Caco-2 (cell line): ENCODE measurements at regions not wholly inside any gene's neighbourhood (a gene's known extent, or its start where the extent isn't known, plus 50 kb on each side); places are given as distances from the start of the nearest gene placed in this dataset.

Source experiments
- BruUV-seq: library from RNA; stranded (reverse); fragments of 400-500 nt; replicated peaks from 2 replicates; lab custom pipeline; 2021; lab: Mats Ljungman, UMichigan
- CTCF ChIA-PET: fragments of 300-600 bp; sonication (Branson Sonifier 250); formaldehyde crosslinking; loops from one replicate; lab custom pipeline; 2022; ENCODE audit warnings: antibody characterized with exemption; lab: Charles Lee
- POLR2A ChIA-PET: fragments of 300-600 bp; sonication (Branson Sonifier 250); formaldehyde crosslinking; loops from one replicate; lab custom pipeline; 2022; ENCODE audit warnings: antibody characterized with exemption; lab: Charles Lee
- DNase-seq, 2 experiments: peaks; one replicate each; pipeline versions ENCODE4 v3.0.0 to v3.0.0-alpha.2; 2020 to 2022
- H3K27me3 ChIP-seq: replicated peaks from 2 replicates; pipeline ENCODE4 v1.6.0; 2011; ENCODE audit warnings: low read length; ENCODE audit not compliant: control insufficient read depth, insufficient read depth
- H3K36me3 ChIP-seq: 2 replicates; pipeline ENCODE4 v1.5.1; 2011; ENCODE audit warnings: low read length; ENCODE audit not compliant: control insufficient read depth, insufficient read depth
- H3K4me1 ChIP-seq: fragments of 250-450 bp; sonication (Bioruptor Pico); 2 replicates; pipeline ENCODE4 v1.5.1; 2020; ENCODE audit warnings: mild to moderate bottlenecking
- H3K4me3 ChIP-seq: 2 replicates; pipeline ENCODE4 v1.5.1; 2011; ENCODE audit warnings: low read depth, mild to moderate bottlenecking, control low read depth, low read length
- H3K9me3 ChIP-seq: fragments of 250-450 bp; sonication (Bioruptor Pico); 2 replicates; pipeline ENCODE4 v1.5.1; 2020; ENCODE audit warnings: mild to moderate bottlenecking, moderate library complexity
- H3K27ac Mint-ChIP-seq: one replicate; pipeline ENCODE4 v1.8.0; 2022; ENCODE audit warnings: mixed read lengths; ENCODE audit not compliant: unreplicated experiment
- H3K27me3 Mint-ChIP-seq: one replicate; pipeline ENCODE4 v1.8.0; 2022; ENCODE audit warnings: mixed read lengths; ENCODE audit not compliant: insufficient read depth, unreplicated experiment
- H3K36me3 Mint-ChIP-seq: one replicate; pipeline ENCODE4 v1.8.0; 2022; ENCODE audit warnings: mild to moderate bottlenecking, mixed read lengths; ENCODE audit not compliant: insufficient read depth, unreplicated experiment
- H3K4me1 Mint-ChIP-seq: one replicate; pipeline ENCODE4 v1.8.0; 2022; ENCODE audit warnings: low read depth, mixed read lengths; ENCODE audit not compliant: unreplicated experiment
- H3K4me3 Mint-ChIP-seq: one replicate; pipeline ENCODE4 v1.8.0; 2022; ENCODE audit warnings: mild to moderate bottlenecking, moderate library complexity, mixed read lengths; ENCODE audit not compliant: unreplicated experiment
- H3K9me3 Mint-ChIP-seq: one replicate; pipeline ENCODE4 v1.8.0; 2022; ENCODE audit warnings: mixed read lengths; ENCODE audit not compliant: unreplicated experiment
- intact Hi-C: fragments of 100-400 bp; cut with micrococcal nuclease; formaldehyde crosslinking; loops from one replicate; pipeline ENCODE4 v1.10.0; 2022; ENCODE audit not compliant: unreplicated experiment
- TF ChIP-seq, protein P1 (sequence below), 2 experiments: fragments of 200-600 bp in 1 of 2; IDR thresholded peaks; 1 replicate in 1 of 2; 2 replicates in 1 of 2; pipeline versions ENCODE4 v1.5.1 to v1.8.0; 2011 to 2022; ENCODE audit warnings: antibody characterized with exemption in 1 of 2, control low read depth in 1 of 2, inconsistent platforms in 1 of 2, low read depth in 1 of 2, low read length in 1 of 2, mild to moderate bottlenecking in 1 of 2, moderate library complexity in 1 of 2; ENCODE audit not compliant: insufficient read depth in 1 of 2, severe bottlenecking in 1 of 2, unreplicated experiment in 1 of 2

DNA sequence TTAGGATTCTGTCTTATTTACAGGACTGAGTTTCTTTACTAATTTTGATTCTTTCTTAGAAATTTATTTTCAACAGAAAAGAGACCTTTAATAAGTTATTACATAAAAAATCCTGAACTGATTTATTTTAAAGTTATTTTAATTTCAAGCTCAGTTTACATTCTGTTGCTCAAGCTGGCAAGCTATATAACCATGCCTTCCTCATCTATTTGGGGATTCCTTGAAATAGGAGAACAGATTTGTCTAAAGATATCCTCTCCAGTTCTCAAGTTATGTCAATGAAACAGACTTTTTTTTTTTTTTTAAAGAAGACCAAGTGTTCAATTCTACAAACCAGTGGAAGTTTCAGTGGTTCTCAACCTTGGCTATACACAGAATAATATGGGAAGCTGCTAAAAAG, 103.3 kb upstream of the TRHDE start:
- Mint-ChIP-seq H3K27me3 (peaks cover 6% of the 10 kb centered on the region), H3K27ac (no peak overlapping the region), H3K36me3 (no peaks in the 10 kb centered on the region), H3K4me3 (no peak overlapping the region), H3K9me3 (no peaks in the 10 kb centered on the region), H3K4me1 (no peaks in the 10 kb centered on the region)
- Histone ChIP-seq H3K36me3 (no peaks in the 10 kb centered on the region), H3K27me3 (no peaks in the 10 kb centered on the region), H3K4me1 (no peaks in the 10 kb centered on the region), H3K4me3 (no peak overlapping the region), H3K9me3 (no peaks in the 10 kb centered on the region)
- POLR2A ChIA-PET, result no interaction called here
- DNase-seq, result no peak
- TF ChIP-seq, protein P1, sequence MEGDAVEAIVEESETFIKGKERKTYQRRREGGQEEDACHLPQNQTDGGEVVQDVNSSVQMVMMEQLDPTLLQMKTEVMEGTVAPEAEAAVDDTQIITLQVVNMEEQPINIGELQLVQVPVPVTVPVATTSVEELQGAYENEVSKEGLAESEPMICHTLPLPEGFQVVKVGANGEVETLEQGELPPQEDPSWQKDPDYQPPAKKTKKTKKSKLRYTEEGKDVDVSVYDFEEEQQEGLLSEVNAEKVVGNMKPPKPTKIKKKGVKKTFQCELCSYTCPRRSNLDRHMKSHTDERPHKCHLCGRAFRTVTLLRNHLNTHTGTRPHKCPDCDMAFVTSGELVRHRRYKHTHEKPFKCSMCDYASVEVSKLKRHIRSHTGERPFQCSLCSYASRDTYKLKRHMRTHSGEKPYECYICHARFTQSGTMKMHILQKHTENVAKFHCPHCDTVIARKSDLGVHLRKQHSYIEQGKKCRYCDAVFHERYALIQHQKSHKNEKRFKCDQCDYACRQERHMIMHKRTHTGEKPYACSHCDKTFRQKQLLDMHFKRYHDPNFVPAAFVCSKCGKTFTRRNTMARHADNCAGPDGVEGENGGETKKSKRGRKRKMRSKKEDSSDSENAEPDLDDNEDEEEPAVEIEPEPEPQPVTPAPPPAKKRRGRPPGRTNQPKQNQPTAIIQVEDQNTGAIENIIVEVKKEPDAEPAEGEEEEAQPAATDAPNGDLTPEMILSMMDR (IDR thresholded peaks at IDR 0.05; ENCODE audit: insufficient read depth in 1 of 2, low read depth in 1 of 2, low read length in 1 of 2, severe bottlenecking in 1 of 2, unreplicated experiment in 1 of 2), result no peak
- intact Hi-C loops, result no loop called here
- BruUV-seq, result no TSS peak
- CTCF ChIA-PET, result no interaction called here

DNA sequence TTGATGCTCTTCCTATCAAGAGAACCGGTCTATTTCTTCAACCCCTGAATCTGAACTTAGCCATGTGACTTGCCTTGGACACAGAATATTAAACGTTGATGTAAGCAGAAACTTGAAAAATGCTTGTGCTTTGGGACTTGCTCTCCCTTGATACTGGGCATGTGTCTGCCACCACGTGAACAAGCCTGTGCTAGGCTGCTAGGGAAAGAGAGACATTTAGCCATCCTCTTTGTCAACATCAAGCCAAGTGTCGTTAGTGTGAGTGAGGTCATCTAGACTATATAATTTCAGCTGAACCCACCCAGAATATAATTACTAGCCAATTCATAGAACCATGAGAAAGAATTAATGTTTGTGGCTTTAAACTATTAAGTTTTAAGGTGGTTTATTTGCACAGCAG, 98.2 kb upstream of the TRHDE start:
- H3K4me1 Mint-ChIP-seq, result no peaks in the 10 kb centered on the region
- Histone ChIP-seq H3K36me3 (no peaks in the 10 kb centered on the region), H3K9me3 (no peaks in the 10 kb centered on the region), H3K4me1 (no peaks in the 10 kb centered on the region), H3K4me3 (no peak overlapping the region), H3K27me3 (no peaks in the 10 kb centered on the region)
- intact Hi-C loops, result no loop called here
- no peaks in the 10 kb centered on the region for H3K36me3 Mint-ChIP-seq
- DNase-seq, result no peak
- H3K9me3 Mint-ChIP-seq, result no peaks in the 10 kb centered on the region
- TF ChIP-seq, protein P1 (IDR thresholded peaks at IDR 0.05; ENCODE audit: insufficient read depth in 1 of 2, low read depth in 1 of 2, low read length in 1 of 2, severe bottlenecking in 1 of 2, unreplicated experiment in 1 of 2), result no peak
- H3K27me3 Mint-ChIP-seq, result peaks cover 9% of the 10 kb centered on the region
- no TSS peak for BruUV-seq
- no peak overlapping the region for H3K4me3 Mint-ChIP-seq
- no peak overlapping the region for H3K27ac Mint-ChIP-seq
- ChIA-PET CTCF (no interaction called here), POLR2A (no interaction called here)

DNA sequence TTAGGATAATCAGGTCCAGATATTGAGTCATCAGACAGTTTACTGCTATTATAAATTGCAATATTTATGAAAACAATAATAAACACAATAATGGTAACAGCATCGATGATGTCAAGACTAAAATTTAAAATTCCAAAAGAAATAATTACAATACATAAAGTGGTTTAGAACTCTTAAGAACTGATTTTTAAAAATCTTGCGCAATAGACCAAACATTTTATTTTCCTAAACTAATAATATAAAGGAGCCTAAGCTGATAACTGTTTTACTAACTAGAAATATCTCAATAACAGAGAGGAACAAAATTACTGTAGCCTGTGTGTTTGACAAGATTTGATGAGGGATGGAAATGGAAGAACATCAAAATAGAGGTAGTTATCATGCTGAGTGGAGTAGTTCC, 93.9 kb upstream of the TRHDE start:
- H3K4me3 ChIP-seq, result no peak overlapping the region
- H3K36me3 ChIP-seq, result no peaks in the 10 kb centered on the region
- H3K27ac Mint-ChIP-seq, result no peak overlapping the region
- intact Hi-C loops, result no loop called here
- no peak for DNase-seq
- H3K27me3 Mint-ChIP-seq, result peaks cover 9% of the 10 kb centered on the region
- no peak overlapping the region for H3K4me3 Mint-ChIP-seq
- TF ChIP-seq, protein P1 (IDR thresholded peaks at IDR 0.05; ENCODE audit: insufficient read depth in 1 of 2, low read depth in 1 of 2, low read length in 1 of 2, severe bottlenecking in 1 of 2, unreplicated experiment in 1 of 2), result no peak
- H3K9me3 Mint-ChIP-seq, result no peaks in the 10 kb centered on the region
- H3K36me3 Mint-ChIP-seq, result no peaks in the 10 kb centered on the region
- ChIA-PET POLR2A (no interaction called here), CTCF (no interaction called here)
- H3K4me1 Mint-ChIP-seq, result no peaks in the 10 kb centered on the region
- H3K9me3 ChIP-seq, result no peaks in the 10 kb centered on the region
- H3K4me1 ChIP-seq, result no peaks in the 10 kb centered on the region
- no peaks in the 10 kb centered on the region for H3K27me3 ChIP-seq
- no TSS peak for BruUV-seq
